ENCODE measurements at regions not wholly inside any gene's neighbourhood (a gene's known extent, or its start where the extent isn't known, plus 50 kb on each side); places are given as distances from the start of the nearest gene placed in this dataset.

DNA sequence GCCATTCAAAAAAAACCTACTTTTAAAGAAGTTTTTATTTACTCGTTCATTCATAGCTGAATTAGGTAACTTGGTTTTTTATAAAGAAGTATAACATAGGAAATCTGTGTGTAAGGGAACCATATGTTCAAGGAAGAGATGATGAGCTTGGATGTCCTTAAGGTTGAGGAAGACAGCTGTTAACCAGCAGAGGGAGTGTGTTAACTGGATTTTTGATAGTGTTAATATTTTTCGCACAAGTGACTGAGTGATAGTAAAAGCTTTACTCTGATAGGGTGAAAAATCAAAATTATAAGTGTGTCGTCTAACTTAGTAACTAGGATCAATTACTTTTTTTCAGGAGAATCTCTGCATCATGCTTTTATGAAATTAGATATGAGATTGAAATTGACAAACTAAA lies 134.7 kb downstream of the ARL5B start:
- TF ChIP-seq EZH2 (IDR thresholded peaks at IDR 0.05; ENCODE audit: borderline replicate concordance, insufficient read depth, low read depth, low read length, poor library complexity, severe bottlenecking): no peak
- TF ChIP-seq, protein P1, sequence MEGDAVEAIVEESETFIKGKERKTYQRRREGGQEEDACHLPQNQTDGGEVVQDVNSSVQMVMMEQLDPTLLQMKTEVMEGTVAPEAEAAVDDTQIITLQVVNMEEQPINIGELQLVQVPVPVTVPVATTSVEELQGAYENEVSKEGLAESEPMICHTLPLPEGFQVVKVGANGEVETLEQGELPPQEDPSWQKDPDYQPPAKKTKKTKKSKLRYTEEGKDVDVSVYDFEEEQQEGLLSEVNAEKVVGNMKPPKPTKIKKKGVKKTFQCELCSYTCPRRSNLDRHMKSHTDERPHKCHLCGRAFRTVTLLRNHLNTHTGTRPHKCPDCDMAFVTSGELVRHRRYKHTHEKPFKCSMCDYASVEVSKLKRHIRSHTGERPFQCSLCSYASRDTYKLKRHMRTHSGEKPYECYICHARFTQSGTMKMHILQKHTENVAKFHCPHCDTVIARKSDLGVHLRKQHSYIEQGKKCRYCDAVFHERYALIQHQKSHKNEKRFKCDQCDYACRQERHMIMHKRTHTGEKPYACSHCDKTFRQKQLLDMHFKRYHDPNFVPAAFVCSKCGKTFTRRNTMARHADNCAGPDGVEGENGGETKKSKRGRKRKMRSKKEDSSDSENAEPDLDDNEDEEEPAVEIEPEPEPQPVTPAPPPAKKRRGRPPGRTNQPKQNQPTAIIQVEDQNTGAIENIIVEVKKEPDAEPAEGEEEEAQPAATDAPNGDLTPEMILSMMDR (IDR thresholded peaks at IDR 0.05): no peak
